ENCODE measurements at regions not wholly inside any gene's neighbourhood (a gene's known extent, or its start where the extent isn't known, plus 50 kb on each side); places are given as distances from the start of the nearest gene placed in this dataset.

- H3K4me3 ChIP-seq (ENCODE audit: low read depth, low read length): no peak overlapping the region
These were observed 50.2 kb upstream of the CTAGE1 start for GRCh38 chr18:22467760-22468553.

GRCh38 chr18:22468554-22468891 is 50.8 kb upstream of the CTAGE1 start:
- H3K4me3 ChIP-seq (ENCODE audit: low read depth, low read length): no peak overlapping the region

- no peak overlapping the region for H3K4me3 ChIP-seq (ENCODE audit: low read depth, low read length)
These were observed 51.5 kb upstream of the CTAGE1 start for GRCh38 chr18:22469061-22469734.

- no peak overlapping the region for H3K4me3 ChIP-seq (ENCODE audit: low read depth, low read length)
These were observed 52.2 kb upstream of the CTAGE1 start for GRCh38 chr18:22469926-22470247.

- H3K4me3 ChIP-seq (ENCODE audit: low read depth, low read length): no peak overlapping the region
These were observed 52.8 kb upstream of the CTAGE1 start for GRCh38 chr18:22470248-22471235.

- H3K4me3 ChIP-seq (ENCODE audit: low read depth, low read length): no peak overlapping the region
These were observed 53.9 kb upstream of the CTAGE1 start for GRCh38 chr18:22471546-22472131.

GRCh38 chr18:22473366-22473765 is 55.7 kb upstream of the CTAGE1 start:
- H3K4me3 ChIP-seq (ENCODE audit: low read depth, low read length): no peak overlapping the region

- H3K4me3 ChIP-seq (ENCODE audit: low read depth, low read length): no peak overlapping the region
These were observed 57.8 kb upstream of the CTAGE1 start for GRCh38 chr18:22475426-22476100.

- H3K4me3 ChIP-seq (ENCODE audit: low read depth, low read length): no peak overlapping the region
These were observed 59.5 kb upstream of the CTAGE1 start for GRCh38 chr18:22477222-22477621.

- no peak overlapping the region for H3K4me3 ChIP-seq (ENCODE audit: low read depth, low read length)
These were observed 65.2 kb upstream of the CTAGE1 start for GRCh38 chr18:22482948-22483347.

- H3K4me3 ChIP-seq (ENCODE audit: low read depth, low read length): no peak overlapping the region
These were observed 65.7 kb upstream of the CTAGE1 start for GRCh38 chr18:22483407-22483806.

- H3K4me3 ChIP-seq (ENCODE audit: low read depth, low read length): no peak overlapping the region
These were observed 66.8 kb upstream of the CTAGE1 start for GRCh38 chr18:22484471-22484870.

GRCh38 chr18:22485808-22486244 is 68.1 kb upstream of the CTAGE1 start:
- H3K4me3 ChIP-seq (ENCODE audit: low read depth, low read length): no peak overlapping the region

- H3K4me3 ChIP-seq (ENCODE audit: low read depth, low read length): no peak overlapping the region
These were observed 69.0 kb upstream of the CTAGE1 start for GRCh38 chr18:22486667-22487066.

GRCh38 chr18:22488554-22488953 is 70.8 kb upstream of the CTAGE1 start:
- H3K4me3 ChIP-seq (ENCODE audit: low read depth, low read length): no peak overlapping the region

- H3K4me3 ChIP-seq (ENCODE audit: low read depth, low read length): no peak overlapping the region
These were observed 72.0 kb upstream of the CTAGE1 start for GRCh38 chr18:22489704-22490103.

- no peak overlapping the region for H3K4me3 ChIP-seq (ENCODE audit: low read depth, low read length)
These were observed 72.7 kb upstream of the CTAGE1 start for GRCh38 chr18:22490429-22490846.

- H3K4me3 ChIP-seq (ENCODE audit: low read depth, low read length): no peak overlapping the region
These were observed 75.5 kb upstream of the CTAGE1 start for GRCh38 chr18:22493255-22493654.

GRCh38 chr18:22493940-22494339 is 76.2 kb upstream of the CTAGE1 start:
- H3K4me3 ChIP-seq (ENCODE audit: low read depth, low read length): no peak overlapping the region

GRCh38 chr18:22494771-22495170 is 77.1 kb upstream of the CTAGE1 start:
- H3K4me3 ChIP-seq (ENCODE audit: low read depth, low read length): no peak overlapping the region

- no peak overlapping the region for H3K4me3 ChIP-seq (ENCODE audit: low read depth, low read length)
These were observed 81.7 kb upstream of the CTAGE1 start for GRCh38 chr18:22499421-22499820.

All from iPS-11a (cell line).